ENCODE measurements at regions not wholly inside any gene's neighbourhood (a gene's known extent, or its start where the extent isn't known, plus 50 kb on each side); places are given as distances from the start of the nearest gene placed in this dataset.

DNA sequence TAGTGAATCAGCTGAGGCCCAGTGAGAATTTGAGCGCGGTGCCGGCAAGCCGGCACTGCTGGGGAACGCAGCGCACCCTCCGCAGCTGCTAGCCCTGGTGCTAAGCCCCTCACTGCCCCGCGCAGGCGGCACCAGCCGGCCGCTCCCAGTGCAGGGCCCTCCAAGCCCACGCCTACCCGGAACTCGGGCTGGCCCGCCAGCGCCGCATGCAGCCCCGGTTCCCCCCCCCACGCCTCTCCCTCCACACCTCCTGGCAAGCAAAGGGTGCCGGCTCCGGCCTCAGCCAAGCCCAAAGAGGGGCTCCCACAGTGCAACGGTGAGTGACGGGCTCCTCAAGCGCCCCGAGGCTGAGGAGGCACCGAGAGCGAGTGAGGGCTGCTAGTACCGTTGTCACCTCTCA, 54.5 kb upstream of the VASH1 start:
- H3K9me3 ChIP-seq = no peaks in the 10 kb centered on the region
- WGBS, 2 donors = 88 to 96% methylated on average over 29 of the region's 29 CpGs
- peaks cover 0 to under 1% (median 0%) of the 10 kb centered on the region in 4 donors for H3K4me1 ChIP-seq
- no peaks in the 10 kb centered on the region for H3K36me3 ChIP-seq
- H3K4me3 ChIP-seq = no peak overlapping the region
- H3K27ac ChIP-seq = no peak overlapping the region
- no peak for DNase-seq (ENCODE audit: low spot score in 2 of 2)
- TF ChIP-seq, protein P1, sequence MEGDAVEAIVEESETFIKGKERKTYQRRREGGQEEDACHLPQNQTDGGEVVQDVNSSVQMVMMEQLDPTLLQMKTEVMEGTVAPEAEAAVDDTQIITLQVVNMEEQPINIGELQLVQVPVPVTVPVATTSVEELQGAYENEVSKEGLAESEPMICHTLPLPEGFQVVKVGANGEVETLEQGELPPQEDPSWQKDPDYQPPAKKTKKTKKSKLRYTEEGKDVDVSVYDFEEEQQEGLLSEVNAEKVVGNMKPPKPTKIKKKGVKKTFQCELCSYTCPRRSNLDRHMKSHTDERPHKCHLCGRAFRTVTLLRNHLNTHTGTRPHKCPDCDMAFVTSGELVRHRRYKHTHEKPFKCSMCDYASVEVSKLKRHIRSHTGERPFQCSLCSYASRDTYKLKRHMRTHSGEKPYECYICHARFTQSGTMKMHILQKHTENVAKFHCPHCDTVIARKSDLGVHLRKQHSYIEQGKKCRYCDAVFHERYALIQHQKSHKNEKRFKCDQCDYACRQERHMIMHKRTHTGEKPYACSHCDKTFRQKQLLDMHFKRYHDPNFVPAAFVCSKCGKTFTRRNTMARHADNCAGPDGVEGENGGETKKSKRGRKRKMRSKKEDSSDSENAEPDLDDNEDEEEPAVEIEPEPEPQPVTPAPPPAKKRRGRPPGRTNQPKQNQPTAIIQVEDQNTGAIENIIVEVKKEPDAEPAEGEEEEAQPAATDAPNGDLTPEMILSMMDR (IDR thresholded peaks at IDR 0.05) = no peak
- TF ChIP-seq POLR2A (IDR thresholded peaks at IDR 0.05) (no peak), EP300 (IDR thresholded peaks at IDR 0.05) (no peak)
- no peaks in the 10 kb centered on the region for H3K27me3 ChIP-seq

DNA sequence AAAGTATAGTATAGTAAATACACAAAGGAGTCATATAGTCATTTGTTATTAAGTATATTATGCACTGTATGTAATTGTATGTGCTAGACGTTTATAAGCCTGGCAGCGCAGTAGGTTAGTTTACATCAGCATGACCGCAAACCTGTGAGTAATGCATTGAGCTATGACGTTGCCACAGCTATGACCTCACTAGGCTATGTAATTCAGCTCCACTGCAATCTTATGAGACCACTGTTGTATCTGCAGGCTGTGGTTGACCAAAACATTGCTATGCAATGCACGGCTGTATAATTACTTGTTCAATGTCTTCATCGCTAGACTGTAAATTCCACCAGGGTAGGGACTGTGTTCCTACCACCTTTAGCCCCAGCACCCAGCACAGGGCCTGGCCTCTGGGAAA, 53.2 kb upstream of the VASH1 start:
- H3K27ac ChIP-seq = no peak overlapping the region
- no peaks in the 10 kb centered on the region for H3K27me3 ChIP-seq
- no peak for TF ChIP-seq EP300 (IDR thresholded peaks at IDR 0.05)
- TF ChIP-seq POLR2A (IDR thresholded peaks at IDR 0.05) = no peak
- TF ChIP-seq, protein P1 (IDR thresholded peaks at IDR 0.05) = no peak
- H3K36me3 ChIP-seq = no peaks in the 10 kb centered on the region
- H3K4me3 ChIP-seq = no peak overlapping the region
- no peaks in the 10 kb centered on the region for H3K4me1 ChIP-seq
- no peak for DNase-seq (ENCODE audit: low spot score in 2 of 2)
- 64 to 73% methylated on average over 6 of the region's 6 CpGs for WGBS, 2 donors
- H3K9me3 ChIP-seq = no peaks in the 10 kb centered on the region

- DNase-seq (ENCODE audit: low spot score in 2 of 2) = no peak
- no peak overlapping the region for H3K27ac ChIP-seq
- no peaks in the 10 kb centered on the region for H3K36me3 ChIP-seq
- H3K4me3 ChIP-seq = no peak overlapping the region
- TF ChIP-seq, protein P1 (IDR thresholded peaks at IDR 0.05) = no peak
- TF ChIP-seq EP300 (IDR thresholded peaks at IDR 0.05) = no peak
- TF ChIP-seq POLR2A (IDR thresholded peaks at IDR 0.05) = no peak
- H3K27me3 ChIP-seq = no peaks in the 10 kb centered on the region
- 88% methylated on average over 8 of the region's 8 CpGs for WGBS, 2 donors
- H3K4me1 ChIP-seq = no peaks in the 10 kb centered on the region
- no peaks in the 10 kb centered on the region for H3K9me3 ChIP-seq
These were observed 52.5 kb upstream of the VASH1 start for GRCh38 chr14:76708771-76709170.

DNA sequence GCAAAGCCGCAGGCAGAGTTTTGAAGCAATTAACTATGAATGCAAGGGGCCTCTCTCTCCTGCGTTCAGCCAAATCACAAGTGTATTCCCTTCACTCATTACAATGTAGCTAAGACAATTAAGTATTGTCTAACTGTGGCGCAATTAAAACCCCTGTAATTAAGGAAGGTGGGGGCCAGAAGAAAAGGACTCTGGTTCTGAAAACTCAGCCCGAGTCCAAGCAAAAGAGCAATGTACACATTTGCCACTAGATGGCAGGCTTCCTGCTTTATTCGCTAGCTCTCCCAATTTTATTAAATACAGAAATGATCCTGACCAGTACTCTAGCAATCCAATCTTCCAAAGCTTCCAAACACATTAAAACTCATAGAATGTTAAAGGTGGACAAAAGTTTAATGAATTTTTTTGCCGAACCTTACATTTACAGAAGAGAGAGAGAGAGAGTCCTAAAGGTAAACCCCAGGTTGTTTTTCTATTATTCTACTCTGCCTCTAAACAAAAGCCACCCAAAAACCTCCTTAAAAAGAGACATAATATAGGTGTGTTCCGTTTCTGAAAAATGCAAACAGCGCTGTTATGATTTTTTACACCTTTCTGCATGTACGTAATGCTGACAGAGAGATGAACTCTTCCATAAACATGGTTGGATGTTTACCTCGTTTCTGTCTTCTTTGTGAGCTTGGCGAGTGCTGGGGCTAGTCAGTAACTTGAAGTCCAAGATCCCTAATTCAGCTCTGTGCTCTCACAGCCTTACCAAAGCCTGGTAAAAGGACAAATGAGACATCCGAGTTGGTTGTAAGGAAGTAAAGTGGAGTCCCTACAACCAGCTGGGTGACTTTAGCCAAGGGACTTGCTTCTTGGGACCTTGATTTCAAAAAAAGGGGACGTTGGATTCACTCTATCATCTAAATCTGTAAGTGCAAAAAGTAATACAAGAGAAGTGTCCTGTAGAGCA, 50.9 kb upstream of the VASH1 start:
- Histone ChIP-seq H3K36me3 (no peaks in the 10 kb centered on the region), H3K9me3 (no peaks in the 10 kb centered on the region), H3K4me1 (peaks cover 0 to under 1% (median 0%) of the 10 kb centered on the region in 4 donors), H3K27me3 (no peaks in the 10 kb centered on the region), H3K4me3 (no peak overlapping the region), H3K27ac (no peak overlapping the region)
- peak in 1 of 2 donors; percentile 46 for DNase-seq (ENCODE audit: low spot score in 2 of 2)
- WGBS, 2 donors = 33% methylated on average over 13 of the region's 13 CpGs
- no peak for TF ChIP-seq POLR2A (IDR thresholded peaks at IDR 0.05)
- TF ChIP-seq, protein P1 (IDR thresholded peaks at IDR 0.05) = peak; percentile 65 to 82 (median 75)
- TF ChIP-seq EP300 (IDR thresholded peaks at IDR 0.05) = no peak

Measured in tibial nerve (tissue), 4 donors.